SK-N-SH (cell line): ENCODE measurements at regions not wholly inside any gene's neighbourhood (a gene's known extent, or its start where the extent isn't known, plus 50 kb on each side); places are given as distances from the start of the nearest gene placed in this dataset.

ENCODE experiments used
- CTCF ChIA-PET: fragments of 300-600, 350-600 bp; formaldehyde crosslinking; extraction: SDS; loops from one replicate; lab custom pipeline; 2021; lab: Yijun Ruan, JAX
- POLR2A ChIA-PET: fragments of 350-600 bp; sonication (Branson Sonifier 250); formaldehyde crosslinking; extraction: SDS; loops from one replicate; lab custom pipeline; 2020; ENCODE audit warnings: antibody characterized with exemption, inconsistent platforms; lab: Yijun Ruan, JAX
- DNase-seq: peaks from one replicate; pipeline ENCODE4 v3.0.0; 2012
- H2AFZ ChIP-seq: fragments of 200-600 bp; sonication (generic); 2 replicates; pipeline ENCODE4 v1.8.1; 2016; ENCODE audit warnings: antibody characterized with exemption, mild to moderate bottlenecking, low read depth
- H3F3A ChIP-seq: fragments of 200-600 bp; sonication (generic); replicated peaks from 2 replicates; pipeline ENCODE3; 2016; ENCODE audit warnings: antibody characterized with exemption, mild to moderate bottlenecking; ENCODE audit not compliant: insufficient read depth
- H3K27ac ChIP-seq, 2 experiments: fragments of 200-500 bp in 1 of 2; fragments of 200-600 bp in 1 of 2; sonication (Bioruptor generic) in 1 of 2; sonication (generic), shearing (Covaris generic) in 1 of 2; 2 replicates each; pipeline versions ENCODE4 v1.5.1 to v1.6.1; 2014 to 2016; ENCODE audit warnings: low read depth in 2 of 2, inconsistent platforms in 1 of 2, low read length in 1 of 2, mild to moderate bottlenecking in 1 of 2, mixed read lengths in 1 of 2
- H3K27me3 ChIP-seq: fragments of 200-600 bp; sonication (generic), shearing (Covaris generic); 2 replicates; pipeline ENCODE4 v1.6.1; 2016; ENCODE audit warnings: mixed run types; ENCODE audit not compliant: insufficient read depth
- H3K36me3 ChIP-seq, 2 experiments: fragments of 200-500 bp in 1 of 2; fragments of 200-600 bp in 1 of 2; sonication (Bioruptor generic) in 1 of 2; sonication (generic) in 1 of 2; replicated peaks in 1 of 2; 2 replicates each; pipeline versions ENCODE3 to v1.5.1; 2014 to 2016; ENCODE audit warnings: low read length in 1 of 2, mild to moderate bottlenecking in 1 of 2; ENCODE audit not compliant: insufficient read depth in 2 of 2, control insufficient read depth in 1 of 2
- H3K4me1 ChIP-seq, 2 experiments: fragments of 200-500 bp in 1 of 2; fragments of 200-600 bp in 1 of 2; sonication (Bioruptor generic) in 1 of 2; sonication (generic), shearing (Covaris generic) in 1 of 2; 2 replicates each; pipeline versions ENCODE4 v1.5.1 to v1.6.1; 2014 to 2016; ENCODE audit warnings: low read depth in 1 of 2, low read length in 1 of 2, mixed run types in 1 of 2; ENCODE audit not compliant: insufficient read depth in 2 of 2, control insufficient read depth in 1 of 2
- H3K4me2 ChIP-seq: fragments of 200-600 bp; sonication (generic), shearing (Covaris generic); 2 replicates; pipeline ENCODE4 v1.6.1; 2017; ENCODE audit warnings: mixed run types
- H3K4me3 ChIP-seq, 2 experiments: fragments of 200-500 bp in 1 of 2; fragments of 200-600 bp in 1 of 2; sonication (Bioruptor generic) in 1 of 2; sonication (generic), shearing (Covaris generic) in 1 of 2; 2 replicates each; pipeline versions ENCODE4 v1.5.1 to v1.8.1; 2014 to 2016; ENCODE audit warnings: low read depth in 2 of 2, inconsistent platforms in 1 of 2, low read length in 1 of 2, mild to moderate bottlenecking in 1 of 2, mixed read lengths in 1 of 2, moderate library complexity in 1 of 2
- H3K79me2 ChIP-seq: fragments of 200-600 bp; sonication (generic); 2 replicates; pipeline ENCODE4 v1.8.1; 2017; ENCODE audit warnings: mild to moderate bottlenecking; ENCODE audit not compliant: insufficient read depth
- H3K9ac ChIP-seq: fragments of 200-600 bp; sonication (generic); 2 replicates; pipeline ENCODE4 v1.6.1; 2017; ENCODE audit warnings: mixed run types
- H3K9me2 ChIP-seq: fragments of 200-600 bp; sonication (generic); 2 replicates; pipeline ENCODE4 v1.6.1; 2017; ENCODE audit warnings: mixed run types
- H3K9me3 ChIP-seq: fragments of 200-600 bp; sonication (generic); 2 replicates; pipeline ENCODE4 v1.6.1; 2017; ENCODE audit warnings: mixed run types, mild to moderate bottlenecking, moderate library complexity
- H4K20me1 ChIP-seq: fragments of 200-600 bp; sonication (generic); 2 replicates; pipeline ENCODE4 v1.6.1; 2017; ENCODE audit warnings: mild to moderate bottlenecking, mixed run types; ENCODE audit not compliant: insufficient read depth
- CTCF ChIP-seq: fragments of 200-600 bp; sonication (generic); IDR thresholded peaks from 2 replicates; pipeline ENCODE4 v1.6.1; 2017; ENCODE audit warnings: antibody characterized with exemption, mild to moderate bottlenecking, moderate library complexity
- ELF1 ChIP-seq: IDR thresholded peaks from 2 replicates; pipeline ENCODE4 v1.4.0; 2012
- FOXJ3 ChIP-seq: sonication (generic); formaldehyde crosslinking; IDR thresholded peaks from 2 replicates; pipeline ENCODE4 v1.5.1; 2020; ENCODE audit warnings: mild to moderate bottlenecking, missing genetic modification reagents
- GABPA ChIP-seq: IDR thresholded peaks from 2 replicates; pipeline ENCODE4 v1.4.0; 2012; ENCODE audit warnings: low read depth, mild to moderate bottlenecking
- GATA2 ChIP-seq: sonication (generic); formaldehyde crosslinking; IDR thresholded peaks from 2 replicates; pipeline ENCODE4 v1.5.0; 2020; ENCODE audit warnings: mild to moderate bottlenecking, missing genetic modification reagents
- JUND ChIP-seq: IDR thresholded peaks from 2 replicates; pipeline ENCODE4 v1.4.0; 2012
- PBX3 ChIP-seq: IDR thresholded peaks from 2 replicates; pipeline ENCODE4; 2012
- POLR2AphosphoS5 ChIP-seq: IDR thresholded peaks from 2 replicates; pipeline ENCODE4 v1.6.1; 2012; ENCODE audit warnings: low read depth, low read length
- RAD21 ChIP-seq: IDR thresholded peaks from 2 replicates; pipeline ENCODE4 v1.6.1; 2012; ENCODE audit warnings: mild to moderate bottlenecking, low read length
- RXRA ChIP-seq: IDR thresholded peaks from 2 replicates; pipeline ENCODE4 v1.4.0; 2012; ENCODE audit warnings: low read depth, mild to moderate bottlenecking, borderline replicate concordance
- SMC3 ChIP-seq: IDR thresholded peaks from 2 replicates; pipeline ENCODE4 v1.6.1; 2012; ENCODE audit warnings: low read depth, low read length, improper control_type of control experiment
- TAF1 ChIP-seq: IDR thresholded peaks from 2 replicates; pipeline ENCODE4 v1.6.1; 2012; ENCODE audit warnings: low read depth, mild to moderate bottlenecking, low read length, moderate library complexity, borderline replicate concordance
- TEAD4 ChIP-seq: IDR thresholded peaks from 2 replicates; pipeline ENCODE4 v1.4.0; 2012; ENCODE audit warnings: mild to moderate bottlenecking, borderline replicate concordance; ENCODE audit not compliant: insufficient read depth
- USF2 ChIP-seq: fragments of 150-350 bp; IDR thresholded peaks from 2 replicates; pipeline ENCODE4 v1.6.1; 2017; ENCODE audit warnings: antibody characterized with exemption, low read length, low read depth, borderline replicate concordance
- WGBS: methylation state at CpG from one replicate; pipeline ENCODE4 v1.1.6; 2017; ENCODE audit warnings: low lambda C conversion rate; 5-methylcytosine and 5-hydroxymethylcytosine counted together

GRCh38 chr4:44871133-44871532, 144.8 kb upstream of the GNPDA2 start:
- no peaks in the 10 kb centered on the region for H3K9me3 ChIP-seq
- no peaks in the 10 kb centered on the region for H3F3A ChIP-seq
- no peaks in the 10 kb centered on the region for H3K36me3 ChIP-seq
- no peak overlapping the region for H3K4me3 ChIP-seq
- no peak for DNase-seq
- ChIA-PET CTCF (no interaction called here), POLR2A (no interaction called here)
- no peaks in the 10 kb centered on the region for H4K20me1 ChIP-seq
- no peak overlapping the region for H2AFZ ChIP-seq
- 20% methylated on average over 4 of the region's 4 CpGs for WGBS
- H3K27ac ChIP-seq = no peak overlapping the region
- no peak for TF ChIP-seq JUND
- TF ChIP-seq TEAD4 = no peak
- TF ChIP-seq RAD21 = no peak
- TF ChIP-seq POLR2AphosphoS5 = no peak
- TF ChIP-seq USF2 = no peak
- no peak for TF ChIP-seq GABPA
- TF ChIP-seq GATA2 = no peak
- TF ChIP-seq RXRA = no peak
- H3K4me1 ChIP-seq = no peaks in the 10 kb centered on the region
- no peak overlapping the region for H3K9ac ChIP-seq
- no peaks in the 10 kb centered on the region for H3K27me3 ChIP-seq
- no peaks in the 10 kb centered on the region for H3K79me2 ChIP-seq
- H3K4me2 ChIP-seq = no peak overlapping the region
- no peaks in the 10 kb centered on the region for H3K9me2 ChIP-seq

GRCh38 chr4:44869985-44870384, 143.6 kb upstream of the GNPDA2 start:
- no peaks in the 10 kb centered on the region for H3K9me2 ChIP-seq
- no peaks in the 10 kb centered on the region for H3F3A ChIP-seq
- H4K20me1 ChIP-seq = no peaks in the 10 kb centered on the region
- H3K4me1 ChIP-seq = no peaks in the 10 kb centered on the region
- no peaks in the 10 kb centered on the region for H3K79me2 ChIP-seq
- H3K4me3 ChIP-seq = no peak overlapping the region
- no peak overlapping the region for H3K4me2 ChIP-seq
- H3K27me3 ChIP-seq = no peaks in the 10 kb centered on the region
- H3K9ac ChIP-seq = no peak overlapping the region
- H3K36me3 ChIP-seq = no peaks in the 10 kb centered on the region
- no peak for TF ChIP-seq SMC3
- TF ChIP-seq ELF1 = no peak
- no peak for TF ChIP-seq FOXJ3 (CRISPR knock-in tag)
- no peak for TF ChIP-seq PBX3
- no peak for TF ChIP-seq POLR2AphosphoS5
- TF ChIP-seq RAD21 = no peak
- TF ChIP-seq CTCF = no peak
- no peak for TF ChIP-seq GATA2
- no peak for TF ChIP-seq TAF1
- no peak for DNase-seq
- no peak overlapping the region for H3K27ac ChIP-seq
- H3K9me3 ChIP-seq = no peaks in the 10 kb centered on the region
- CTCF ChIA-PET = no interaction called here
- WGBS = 21% methylated on average over 2 of the region's 2 CpGs
- POLR2A ChIA-PET = no interaction called here
- H2AFZ ChIP-seq = no peak overlapping the region
